ENCODE measurements at regions not wholly inside any gene's neighbourhood (a gene's known extent, or its start where the extent isn't known, plus 50 kb on each side); places are given as distances from the start of the nearest gene placed in this dataset.

- TF ChIP-seq CTCF (IDR thresholded peaks at IDR 0.05) (no peak), EP300 (IDR thresholded peaks at IDR 0.05) (no peak), POLR2AphosphoS5 (IDR thresholded peaks at IDR 0.05) (no peak), POLR2A (IDR thresholded peaks at IDR 0.05) (no peak)
These were observed 62.7 kb upstream of the ADORA2B start for GRCh38 chr17:15882058-15882720.

All from upper lobe of left lung (tissue), 4 donors.